HG02678 (cell line): ENCODE measurements at regions not wholly inside any gene's neighbourhood (a gene's known extent, or its start where the extent isn't known, plus 50 kb on each side); places are given as distances from the start of the nearest gene placed in this dataset.
"Not testable (repeated sequence)": the region's sequence is repeated elsewhere in the genome, so short reads cannot be mapped to it uniquely, and the experiment has no call there.

Source experiments
- ATAC-seq: cut with Tn5 transposase; IDR thresholded peaks from one replicate; pipeline ENCODE4 v1.9.1; 2021; ENCODE audit warnings: mild to moderate bottlenecking, moderate library complexity; ENCODE audit not compliant: unreplicated experiment

DNA sequence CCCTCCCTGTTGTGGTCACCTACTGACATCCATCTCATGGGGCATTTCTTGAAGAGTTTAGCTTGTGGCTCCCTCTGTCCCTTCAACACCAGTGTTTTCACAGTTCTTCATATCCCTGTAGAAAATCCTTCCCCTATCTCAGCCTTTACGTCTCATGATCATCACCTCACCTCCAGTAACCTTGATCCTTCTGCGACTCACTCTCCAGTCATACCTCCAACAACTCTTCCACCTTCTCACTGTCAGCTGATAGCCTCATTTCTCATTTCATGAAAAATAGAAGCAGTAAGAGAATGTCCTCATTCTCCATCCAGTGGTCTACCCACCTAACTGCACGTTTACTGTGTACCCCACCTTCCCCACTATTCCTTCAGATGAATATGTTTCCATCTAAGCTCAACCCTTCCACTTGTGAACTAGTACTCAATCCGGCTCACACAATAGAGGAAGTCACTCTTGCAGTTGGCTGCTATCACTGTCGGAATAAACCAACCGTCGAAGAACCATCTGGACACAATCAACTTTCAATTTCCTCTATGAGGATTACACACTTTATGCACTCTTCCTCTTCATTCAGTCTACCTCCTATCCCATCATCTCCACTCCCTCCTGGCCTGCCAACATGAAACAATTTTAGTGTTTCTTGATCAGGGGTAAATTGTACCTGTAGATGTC is 256.0 kb downstream of the AHR start:
- ATAC-seq, result no peak

DNA sequence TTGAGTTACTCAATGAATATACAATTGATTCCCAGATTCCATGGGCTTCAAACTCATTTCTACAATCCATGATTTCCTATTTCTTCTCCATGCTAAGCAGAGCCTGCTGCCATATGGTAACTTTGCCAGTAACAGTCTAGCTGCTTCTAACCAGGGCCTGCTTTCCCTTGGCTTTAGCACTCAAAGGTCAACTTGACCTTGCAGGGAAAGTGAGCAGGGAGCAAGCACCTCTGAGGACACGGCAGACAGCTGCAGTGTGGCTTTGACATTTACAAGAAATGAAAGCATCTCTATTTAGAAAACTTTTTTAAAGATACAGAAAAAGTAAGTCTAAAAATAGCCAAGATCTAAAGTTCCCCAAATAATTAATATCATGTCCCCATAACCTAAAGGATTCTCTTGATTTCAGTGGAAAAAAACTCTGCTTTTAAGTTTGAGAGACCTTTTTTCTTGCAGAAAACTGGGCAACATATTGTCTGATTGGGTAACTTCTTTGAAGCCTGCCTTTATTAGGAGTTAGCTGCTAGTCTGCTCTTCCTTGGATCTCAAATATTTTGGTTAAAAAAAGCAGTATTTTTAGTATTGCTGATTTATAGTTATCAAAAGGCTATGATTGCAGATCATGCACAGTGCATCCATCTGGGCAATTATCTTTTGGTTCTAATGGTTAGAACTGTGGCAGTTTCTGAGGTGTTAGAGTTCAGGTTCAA is 257.9 kb downstream of the AHR start:
- no peak for ATAC-seq

DNA sequence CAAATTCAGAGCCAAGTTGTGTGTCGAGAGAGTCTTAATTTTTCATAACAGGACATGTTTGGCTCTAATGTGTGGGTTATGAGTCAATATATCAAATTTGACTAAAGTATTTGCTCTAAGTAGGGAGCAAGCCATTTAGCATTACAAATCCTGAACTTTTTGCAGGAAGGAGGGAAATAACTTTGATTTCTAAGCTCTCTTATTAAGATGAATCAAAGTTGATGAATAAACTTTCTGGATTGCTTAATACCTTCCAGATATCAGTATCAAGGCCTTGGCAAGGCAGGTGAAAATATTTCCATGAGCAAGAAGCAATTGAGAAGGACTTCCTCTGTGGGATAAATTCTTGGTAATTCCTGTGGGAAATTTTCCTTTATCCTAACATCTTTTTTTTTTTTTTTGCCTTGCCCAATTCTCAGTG is 258.8 kb downstream of the AHR start:
- ATAC-seq, result no peak

DNA sequence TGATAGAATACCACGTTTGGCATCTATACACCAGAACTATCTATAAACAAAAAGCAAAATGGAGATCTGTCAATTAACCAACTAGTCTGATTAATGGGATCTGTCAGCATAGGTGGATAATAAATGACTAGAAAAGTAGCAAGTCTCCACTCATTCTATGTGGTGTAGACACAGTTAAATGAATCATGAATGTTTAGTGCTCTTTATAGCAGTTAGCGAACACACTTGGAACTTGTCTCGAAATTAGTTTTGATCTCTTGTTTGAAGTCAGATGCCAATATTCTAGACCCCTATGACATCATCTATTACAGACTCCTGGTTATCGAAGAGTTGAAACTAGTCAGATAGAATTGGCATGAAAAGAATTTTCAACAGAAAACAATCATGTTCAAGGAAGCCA is 259.7 kb downstream of the AHR start:
- ATAC-seq, result no peak

DNA sequence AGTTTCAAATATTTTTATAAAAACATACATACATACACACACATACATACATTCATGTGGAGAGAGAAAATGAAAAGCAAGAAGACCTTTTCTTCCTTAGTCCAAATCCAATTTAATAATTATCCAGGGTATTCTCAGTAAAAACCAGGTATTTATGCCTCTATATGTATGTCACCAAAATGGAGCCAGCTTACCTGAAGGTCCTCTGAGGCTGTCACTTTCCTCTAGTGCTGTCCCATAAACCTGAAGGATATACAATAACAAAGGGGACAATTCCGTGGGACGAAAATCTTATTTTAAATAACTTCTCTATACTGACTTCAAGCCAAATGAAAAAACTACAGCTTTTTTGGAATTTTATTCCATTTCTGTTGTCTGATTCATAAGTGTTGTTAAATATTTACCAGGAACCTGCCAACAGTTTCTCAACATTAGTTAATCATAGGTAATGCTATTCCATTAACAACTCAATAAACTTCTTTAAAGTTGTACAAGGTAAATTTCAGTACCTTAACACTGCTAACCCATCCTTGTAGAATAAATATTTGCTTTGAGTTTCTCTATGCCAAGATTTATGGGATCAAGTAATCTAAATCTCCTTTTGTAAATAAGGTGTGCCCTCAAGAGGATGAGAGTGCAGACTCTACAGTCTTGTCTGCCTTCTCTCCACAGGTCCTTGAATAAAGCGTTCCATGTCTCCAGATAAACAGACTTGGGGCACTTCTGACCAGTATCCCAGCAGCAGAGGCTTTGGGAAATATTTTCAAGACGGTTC is 260.3 kb downstream of the AHR start:
- ATAC-seq, result no peak

DNA sequence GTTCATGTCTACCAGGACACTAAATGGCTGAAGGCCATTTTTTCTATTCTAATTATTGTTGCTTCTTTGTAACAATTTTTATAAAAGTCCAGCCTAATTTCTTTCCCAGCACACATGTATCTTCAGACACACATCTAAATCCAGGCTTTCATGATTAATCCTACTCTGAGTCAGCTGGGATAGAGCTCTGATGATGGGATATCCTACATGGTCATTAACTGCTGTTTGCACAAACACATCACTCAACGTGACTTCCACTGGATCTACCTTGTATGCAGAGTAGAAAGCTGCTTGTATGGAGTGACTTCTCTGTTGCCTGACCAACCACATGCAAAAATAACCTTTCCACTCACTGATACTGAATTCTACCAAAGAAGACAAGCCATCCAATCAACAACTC is 260.9 kb downstream of the AHR start:
- no peak for ATAC-seq

DNA sequence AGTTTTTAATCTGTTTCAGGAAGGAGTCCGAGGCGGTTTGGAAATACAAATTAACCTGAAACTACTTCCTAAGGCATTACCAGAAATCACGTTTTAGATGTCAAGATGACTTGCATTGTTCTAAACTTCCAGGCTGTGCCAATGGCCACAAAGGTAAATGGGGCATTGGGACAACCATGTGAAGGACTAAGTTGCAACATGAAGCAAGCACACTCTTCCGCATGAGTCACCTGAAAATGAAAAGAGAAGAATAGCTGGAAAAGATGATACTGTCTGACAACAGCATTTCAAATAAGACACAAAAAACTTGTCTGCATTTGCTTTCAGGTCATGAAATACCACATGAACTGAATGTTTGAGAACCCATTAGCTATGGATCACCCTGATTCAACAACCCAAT is 262.1 kb downstream of the AHR start:
- ATAC-seq, result no peak

DNA sequence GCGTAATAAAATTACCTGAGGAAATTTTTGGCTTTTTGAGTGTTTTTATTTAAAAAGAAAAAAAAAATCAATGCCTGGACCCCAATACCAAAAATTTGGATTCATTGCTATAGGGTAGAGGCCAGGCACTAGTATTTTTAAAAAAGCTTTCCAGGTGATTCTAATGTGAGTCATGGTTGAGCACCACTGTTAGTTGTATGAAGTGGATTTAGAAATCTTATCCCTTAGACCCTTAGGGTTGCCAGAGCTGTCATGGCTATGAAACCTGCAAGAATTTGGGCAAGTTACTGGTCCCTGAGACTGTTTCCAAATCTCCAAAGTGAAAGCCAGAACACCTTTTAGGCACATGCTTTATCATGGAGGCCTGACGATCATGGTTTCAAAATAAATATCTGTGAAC is 262.5 kb downstream of the AHR start:
- ATAC-seq, result no peak

DNA sequence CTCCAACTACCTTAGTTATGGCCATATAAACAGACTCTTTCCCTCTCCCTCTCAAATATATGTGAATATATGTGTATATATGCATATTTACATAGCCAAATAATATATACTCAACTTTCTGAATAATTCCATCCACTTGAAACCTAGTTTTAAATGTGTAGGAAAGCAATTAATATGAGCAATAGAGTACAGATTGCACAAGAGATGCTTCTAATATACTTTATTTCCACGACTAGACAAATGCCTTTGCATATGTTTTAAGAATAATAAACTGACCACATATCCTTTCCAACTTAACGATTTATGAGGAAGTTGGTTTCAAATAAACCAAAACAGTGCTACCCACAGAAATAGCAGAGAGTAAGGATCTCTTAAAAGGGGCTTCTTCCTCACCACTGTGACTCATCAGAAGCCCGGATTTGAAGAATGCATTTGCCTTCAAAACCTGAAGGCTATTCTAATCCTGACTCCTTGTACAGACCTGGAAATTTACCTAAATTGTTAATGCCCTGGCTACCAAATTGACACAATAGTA is 266.3 kb downstream of the AHR start:
- ATAC-seq, result no peak

DNA sequence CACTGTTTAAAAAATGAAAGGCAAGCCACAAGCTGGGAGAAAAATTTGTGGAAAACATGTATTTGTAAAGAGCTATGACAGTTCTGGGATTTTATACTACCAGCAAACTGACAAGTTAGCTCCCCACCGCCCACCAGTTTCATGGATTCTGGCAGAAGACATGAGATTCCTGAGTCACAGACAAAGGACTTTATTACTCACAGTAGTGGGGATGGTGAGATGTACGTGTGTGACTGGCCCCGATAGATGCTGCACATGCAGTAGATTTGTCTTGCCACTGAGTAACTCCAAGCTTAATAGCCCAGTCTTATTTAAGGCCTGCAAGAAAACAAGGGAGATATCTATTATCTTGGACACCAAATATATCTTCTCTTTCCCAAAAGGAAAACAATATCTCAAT is 281.7 kb downstream of the AHR start:
- ATAC-seq, result no peak

DNA sequence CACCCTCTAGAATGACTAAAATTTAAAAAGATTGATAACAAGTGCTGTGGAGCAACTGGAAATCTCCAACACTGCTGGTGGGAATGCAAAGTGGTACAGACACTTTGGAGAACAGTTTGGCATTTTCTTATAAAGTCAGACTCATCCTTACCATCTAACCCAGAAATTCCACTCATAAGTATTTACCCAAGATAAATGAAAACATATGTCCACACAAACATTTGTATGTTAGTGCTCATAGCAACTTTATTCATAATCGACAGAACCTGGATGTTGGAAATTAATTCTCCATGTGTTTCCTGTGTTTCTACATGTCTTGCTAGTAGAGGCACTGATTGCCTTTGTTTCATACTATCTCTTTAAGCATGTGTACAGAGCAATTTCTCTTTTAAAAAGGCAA is 282.4 kb downstream of the AHR start:
- no peak for ATAC-seq

DNA sequence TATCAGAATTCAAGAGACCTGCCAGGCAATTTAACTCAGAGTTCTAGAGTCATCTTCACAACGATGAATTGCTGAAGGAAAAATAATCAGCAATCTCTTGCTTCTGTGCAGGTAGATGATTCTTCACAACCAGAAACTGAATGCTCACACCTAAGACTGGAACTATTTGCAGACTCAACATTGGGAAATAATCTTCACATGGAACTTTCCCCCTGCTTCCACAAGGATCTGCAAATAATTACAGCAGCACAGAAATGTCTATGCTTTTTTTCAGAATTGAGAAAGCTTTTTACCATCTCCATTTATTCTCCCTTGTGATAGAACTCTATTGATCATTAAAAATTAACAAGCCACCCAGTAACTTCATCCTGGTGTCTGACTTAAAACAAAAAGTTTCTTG is 282.8 kb downstream of the AHR start:
- no peak for ATAC-seq

DNA sequence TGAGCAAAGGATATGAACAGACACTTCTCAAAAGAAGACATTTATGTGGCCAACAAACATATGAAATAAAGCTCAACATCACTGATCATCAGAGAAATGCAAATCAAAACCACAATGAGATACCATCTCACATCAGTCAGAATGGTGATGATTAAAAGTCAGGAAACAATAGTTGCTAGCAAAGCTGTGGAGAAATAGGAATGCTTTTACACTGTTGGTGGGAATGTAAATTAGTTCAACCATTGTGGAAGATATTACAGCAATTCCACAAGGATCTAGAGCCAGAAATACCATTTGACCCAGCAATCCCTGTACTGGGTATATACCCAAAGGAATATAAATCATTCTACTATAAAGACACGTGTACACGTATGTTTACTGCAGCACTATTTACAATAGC is 284.2 kb downstream of the AHR start:
- ATAC-seq, result not testable (repeated sequence)

DNA sequence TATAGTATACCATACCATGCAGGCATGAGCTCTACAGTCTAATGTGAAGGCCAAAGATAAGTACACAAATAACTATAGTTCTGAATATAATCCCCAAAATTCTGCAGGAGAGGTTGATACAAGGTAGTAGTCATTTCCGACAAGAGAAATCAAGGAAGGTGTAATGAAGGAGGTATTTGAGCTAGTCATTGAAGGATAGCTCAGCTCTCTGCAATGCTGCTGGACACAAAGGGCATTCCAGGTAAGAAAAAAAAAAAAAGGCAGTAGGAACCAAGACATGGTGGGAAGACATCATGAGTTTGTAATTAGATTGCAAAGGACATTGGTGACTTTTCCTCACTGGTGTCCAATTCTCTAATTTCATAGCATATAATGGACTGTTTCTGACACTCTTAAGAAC is 285.3 kb downstream of the AHR start:
- no peak for ATAC-seq

DNA sequence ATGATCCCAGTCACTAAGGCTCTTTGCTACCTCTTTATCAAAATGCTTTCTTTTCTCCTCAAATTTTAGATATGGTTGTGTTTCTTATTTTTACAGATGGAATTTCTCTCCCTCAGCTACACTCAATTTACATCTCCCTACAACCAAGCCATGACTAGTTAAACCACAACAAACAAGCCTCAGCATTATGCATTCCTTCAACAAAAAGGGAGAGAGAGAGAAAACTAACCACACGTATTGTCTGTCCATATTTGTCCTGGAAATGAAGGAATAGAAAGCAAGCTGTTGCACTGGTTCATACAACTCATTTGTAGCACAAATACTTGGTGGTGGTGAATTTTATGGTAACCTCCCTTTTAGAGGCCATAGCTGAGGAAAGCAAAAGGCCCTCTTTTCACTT is 286.4 kb downstream of the AHR start:
- no peak for ATAC-seq

DNA sequence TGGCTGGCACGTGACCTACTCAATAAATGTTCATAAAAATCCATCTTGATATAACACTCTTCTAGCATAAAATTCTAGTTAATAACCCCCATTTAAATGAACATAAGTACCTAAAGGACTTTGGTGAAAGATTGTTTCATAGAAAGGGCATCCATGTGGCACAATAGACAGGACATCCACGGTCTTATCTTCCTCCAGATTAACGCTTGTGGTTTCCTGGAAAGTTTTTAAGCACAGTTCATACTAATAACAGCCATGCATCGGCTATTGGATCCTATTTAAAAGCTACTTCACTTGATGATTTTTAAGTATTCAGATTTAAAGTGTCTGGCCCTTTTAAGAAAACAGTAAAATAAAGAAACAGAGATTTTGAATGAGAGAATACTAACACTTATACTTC is 288.3 kb downstream of the AHR start:
- no peak for ATAC-seq

DNA sequence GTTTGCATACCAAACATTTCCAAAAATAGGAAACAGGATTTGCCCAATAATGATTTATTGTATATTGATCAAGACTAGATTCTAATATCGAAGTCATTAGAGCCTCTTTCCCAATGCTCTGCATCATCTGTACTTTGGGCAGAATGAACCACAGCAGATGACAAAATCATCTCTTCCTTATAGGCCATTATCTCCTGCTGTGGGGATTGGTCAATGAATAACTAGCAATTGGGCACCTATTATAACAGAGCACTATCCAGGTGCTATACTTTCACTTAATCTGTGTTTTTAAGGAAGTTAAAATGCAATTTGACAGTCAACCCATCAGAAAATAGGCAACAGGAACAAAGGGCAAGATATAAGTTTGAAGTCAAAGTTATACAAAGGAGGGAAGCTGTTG is 290.3 kb downstream of the AHR start:
- ATAC-seq, result no peak

DNA sequence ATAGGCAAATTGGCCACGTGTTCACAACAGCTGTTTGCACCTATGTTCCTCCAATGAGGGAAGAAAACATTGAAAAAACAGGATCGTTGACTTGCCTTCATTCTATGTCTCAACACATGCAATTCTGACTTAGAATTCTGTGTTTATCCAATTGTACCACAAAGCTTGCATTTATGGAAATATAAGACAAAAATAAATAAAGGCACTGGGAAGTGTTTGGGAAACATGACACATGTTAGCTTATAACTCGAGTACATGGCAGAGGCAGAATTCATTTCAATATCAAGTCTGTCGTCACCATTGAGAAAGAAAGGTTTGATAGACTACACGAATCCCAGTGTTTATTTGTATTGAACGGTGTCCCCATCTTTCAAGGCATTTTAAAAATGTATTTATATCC is 291.2 kb downstream of the AHR start:
- ATAC-seq, result no peak

DNA sequence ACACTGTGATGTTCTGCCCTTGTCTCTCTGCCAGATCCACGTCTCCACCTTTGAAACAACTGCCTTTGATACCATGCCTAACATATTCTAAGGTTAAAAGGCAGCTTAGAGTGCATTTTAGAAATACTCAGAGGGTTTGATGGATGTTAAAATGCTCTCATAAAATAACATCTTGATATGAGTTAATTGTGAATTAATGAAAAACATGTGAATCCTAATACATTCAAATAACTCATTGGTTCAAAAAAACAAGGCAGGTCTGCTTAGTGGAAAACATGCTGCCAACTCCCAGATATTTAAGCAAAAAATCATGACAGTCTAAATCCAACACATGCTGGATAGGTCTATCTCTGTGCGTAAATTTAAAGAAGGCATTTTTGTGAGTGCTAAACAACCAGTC is 291.8 kb downstream of the AHR start:
- no peak for ATAC-seq

DNA sequence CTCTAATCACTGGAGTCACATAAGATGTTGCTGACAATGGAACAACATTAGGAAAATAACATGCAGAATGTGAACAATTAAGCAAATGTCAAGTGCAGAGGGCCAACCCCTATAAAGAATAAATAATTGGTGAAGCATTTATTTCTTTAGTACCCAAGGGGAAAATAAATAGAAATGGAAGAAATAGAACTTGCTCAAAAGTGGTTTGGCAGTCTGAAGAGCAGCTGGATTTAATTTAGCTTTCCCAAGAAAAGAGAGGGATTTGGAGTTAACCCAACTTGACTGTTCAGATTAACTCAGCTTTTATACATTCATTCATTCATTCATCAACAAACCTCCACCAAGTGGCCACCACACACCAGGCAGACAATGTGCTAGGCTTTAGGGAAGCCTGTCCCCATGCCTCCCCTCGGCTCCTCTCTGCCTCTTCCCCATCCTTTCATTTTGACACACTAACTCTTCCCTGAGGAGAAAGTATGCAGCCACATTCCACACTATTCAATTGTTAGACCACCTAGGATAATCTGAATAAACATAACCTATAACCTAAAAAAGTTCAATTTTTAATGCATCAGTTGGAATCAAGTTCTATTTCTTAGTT is 295.5 kb downstream of the AHR start:
- ATAC-seq, result no peak

DNA sequence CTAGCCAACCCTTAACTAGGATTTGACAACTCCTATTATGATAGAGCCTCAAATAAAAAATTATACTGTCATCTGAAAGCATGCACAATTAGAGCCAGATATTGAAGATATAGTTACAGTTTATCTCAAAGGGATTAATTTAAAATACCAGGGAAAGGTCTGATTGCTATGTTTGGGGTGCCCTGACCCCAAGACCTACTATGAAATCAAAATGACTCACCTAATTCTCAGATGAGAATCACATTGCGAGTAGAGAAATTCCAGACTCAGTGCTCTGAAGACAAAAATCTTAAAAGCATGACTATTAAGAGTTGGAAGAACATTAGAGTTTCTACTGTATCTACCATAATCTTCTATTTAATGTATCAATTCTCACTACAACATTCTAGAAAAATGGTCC is 297.1 kb downstream of the AHR start:
- no peak for ATAC-seq
